HCT116 (cell line): ENCODE measurements at regions not wholly inside any gene's neighbourhood (a gene's known extent, or its start where the extent isn't known, plus 50 kb on each side); places are given as distances from the start of the nearest gene placed in this dataset.

Experiments used
- ATAC-seq: fragments of 200-7000 bp; cut with Tn5 transposase; 2 replicates; pipeline ENCODE4 v1.9.1; 2020; ENCODE audit warnings: mild to moderate bottlenecking, moderate library complexity
- BruUV-seq: library from RNA; stranded (reverse); fragments of 400-500 nt; replicated peaks from 2 replicates; lab custom pipeline; 2021; lab: Mats Ljungman, UMichigan
- CTCF ChIA-PET: fragments of 300-600 bp; sonication (Branson Sonifier 250); formaldehyde crosslinking; loops from one replicate; lab custom pipeline; 2021; ENCODE audit warnings: antibody characterized with exemption; lab: Charles Lee
- POLR2A ChIA-PET: fragments of 300-600, 350-600 bp; sonication (Branson Sonifier 250); formaldehyde crosslinking; loops from one replicate; lab custom pipeline; 2021; ENCODE audit warnings: antibody characterized with exemption; lab: Charles Lee
- RAD21 ChIA-PET, 2 experiments: fragments of 300-600 bp; sonication (Branson Sonifier 250); formaldehyde crosslinking; loops; one replicate each; lab custom pipeline; 2023; ENCODE audit warnings: low total read pairs in 2 of 2; ENCODE audit not compliant: uncharacterized antibody in 2 of 2, unreplicated experiment in 2 of 2, low non-redundant PET in 1 of 2; lab: Charles Lee
- DNase-seq: peaks from one replicate; pipeline ENCODE4 v3.0.0-alpha.2; 2010; ENCODE audit warnings: low read depth, low spot score
- H2AFZ ChIP-seq: fragments of 200-600 bp; shearing (Covaris generic), sonication (generic); 2 replicates; pipeline ENCODE4 v1.6.1; 2017; ENCODE audit warnings: low read depth, mixed run types, mixed read lengths, antibody characterized with exemption, low read length; ENCODE audit not compliant: poor library complexity, severe bottlenecking
- H3K27ac ChIP-seq: 2 replicates; pipeline ENCODE4 v1.5.1; 2012; ENCODE audit warnings: low read depth, low read length
- H3K27me3 ChIP-seq: fragments of 200-600 bp; sonication (generic); 2 replicates; pipeline ENCODE4 v1.6.1; 2016; ENCODE audit warnings: mixed run types, low read length, mixed read lengths; ENCODE audit not compliant: insufficient read depth
- H3K36me3 ChIP-seq, 2 experiments: fragments of 200-500 bp in 1 of 2; fragments of 200-600 bp in 1 of 2; sonication (Bioruptor generic) in 1 of 2; sonication (generic) in 1 of 2; 2 replicates each; pipeline versions ENCODE4 v1.5.1 to v1.6.1; 2014 to 2016; ENCODE audit warnings: low read length in 2 of 2, inconsistent platforms in 1 of 2, mixed read lengths in 1 of 2, mixed run types in 1 of 2; ENCODE audit not compliant: insufficient read depth in 2 of 2, control insufficient read depth in 1 of 2
- H3K4me1 ChIP-seq, 2 experiments: fragments of 200-600 bp in 1 of 2; sonication (generic) in 1 of 2; 2 replicates each; pipeline versions ENCODE4 v1.5.1 to v1.6.1; 2012 to 2017; ENCODE audit warnings: low read length in 2 of 2, inconsistent platforms in 1 of 2, mild to moderate bottlenecking in 1 of 2, mixed read lengths in 1 of 2, mixed run types in 1 of 2, moderate library complexity in 1 of 2; ENCODE audit not compliant: insufficient read depth in 2 of 2, control insufficient read depth in 1 of 2
- H3K4me2 ChIP-seq: fragments of 200-600 bp; sonication (generic); 2 replicates; pipeline ENCODE4 v1.6.1; 2017; ENCODE audit warnings: mixed run types, low read length, mixed read lengths
- H3K4me3 ChIP-seq, 2 experiments: fragments of 200-600 bp in 1 of 2; sonication (generic) in 1 of 2; replicated peaks in 1 of 2; 2 replicates each; pipeline ENCODE4 v1.5.1; 2011 to 2016; ENCODE audit warnings: low read length in 2 of 2, control low read depth in 1 of 2, low read depth in 1 of 2, mild to moderate bottlenecking in 1 of 2, mixed read lengths in 1 of 2, mixed run types in 1 of 2
- H3K79me2 ChIP-seq: fragments of 200-600 bp; sonication (generic); 2 replicates; pipeline ENCODE4 v1.6.1; 2017; ENCODE audit warnings: mild to moderate bottlenecking, mixed run types, low read length, moderate library complexity, mixed read lengths; ENCODE audit not compliant: insufficient read depth
- H3K9ac ChIP-seq: fragments of 200-600 bp; sonication (generic); 2 replicates; pipeline ENCODE4 v1.6.1; 2016; ENCODE audit warnings: low read length, mixed read lengths
- H3K9me2 ChIP-seq: fragments of 200-600 bp; sonication (generic), shearing (Covaris generic); 2 replicates; pipeline ENCODE4 v1.6.1; 2017; ENCODE audit warnings: mixed run types, mild to moderate bottlenecking, moderate library complexity; ENCODE audit not compliant: insufficient read depth
- H3K9me3 ChIP-seq, 2 experiments: fragments of 200-500 bp in 1 of 2; fragments of 200-600 bp in 1 of 2; sonication (Bioruptor generic) in 1 of 2; sonication (generic) in 1 of 2; 2 replicates each; pipeline ENCODE4 v1.6.1; 2014 to 2017; ENCODE audit warnings: low read length in 2 of 2, mixed read lengths in 2 of 2, inconsistent platforms in 1 of 2, low read depth in 1 of 2, mild to moderate bottlenecking in 1 of 2, mixed run types in 1 of 2, moderate library complexity in 1 of 2; ENCODE audit not compliant: control insufficient read depth in 1 of 2, insufficient read depth in 1 of 2
- H4K20me1 ChIP-seq: fragments of 200-600 bp; sonication (generic), shearing (Covaris generic); 2 replicates; pipeline ENCODE4 v1.6.1; 2017; ENCODE audit warnings: mixed run types, mild to moderate bottlenecking, moderate library complexity; ENCODE audit not compliant: insufficient read depth
- CBX3 ChIP-seq: IDR thresholded peaks from 2 replicates; pipeline ENCODE4 v1.6.1; 2012; ENCODE audit warnings: low read depth
- CTCF ChIP-seq, 3 experiments: fragments of 200-600 bp in 1 of 3; sonication (generic) in 1 of 3; IDR thresholded peaks in 2 of 3; conservative IDR thresholded peaks in 1 of 3; 2 replicates each; pipeline ENCODE4 v1.5.1; 2012 to 2017; ENCODE audit warnings: low read depth in 2 of 3, low read length in 2 of 3, antibody characterized with exemption in 1 of 3, borderline replicate concordance in 1 of 3, control low read depth in 1 of 3, mild to moderate bottlenecking in 1 of 3, mixed read lengths in 1 of 3, mixed run types in 1 of 3, moderate library complexity in 1 of 3; ENCODE audit not compliant: insufficient read depth in 1 of 3
- EGR1 ChIP-seq: IDR thresholded peaks from 2 replicates; pipeline ENCODE4 v1.6.1; 2012; ENCODE audit warnings: low read depth
- FOSL1 ChIP-seq: IDR thresholded peaks from 2 replicates; pipeline ENCODE4 v1.6.1; 2012; ENCODE audit warnings: low read depth
- JUND ChIP-seq: IDR thresholded peaks from 2 replicates; pipeline ENCODE4 v1.6.1; 2012
- MAX ChIP-seq: IDR thresholded peaks from 2 replicates; pipeline ENCODE4 v1.6.1; 2012
- POLR2AphosphoS5 ChIP-seq: IDR thresholded peaks from 2 replicates; pipeline ENCODE4 v1.6.1; 2011; ENCODE audit warnings: mild to moderate bottlenecking, low read depth, low read length, moderate library complexity
- SIN3A ChIP-seq: IDR thresholded peaks from 2 replicates; pipeline ENCODE4 v1.6.1; 2012; ENCODE audit warnings: low read depth
- SP1 ChIP-seq: IDR thresholded peaks from 2 replicates; pipeline ENCODE4 v1.6.1; 2012; ENCODE audit warnings: low read depth
- SRF ChIP-seq: IDR thresholded peaks from 2 replicates; pipeline ENCODE4 v1.6.1; 2012; ENCODE audit warnings: low read depth
- ZBTB33 ChIP-seq: IDR thresholded peaks from 2 replicates; pipeline ENCODE4 v1.6.1; 2011; ENCODE audit warnings: mild to moderate bottlenecking, low read length, moderate library complexity; ENCODE audit not compliant: insufficient replicate concordance; ENCODE audit errors: extremely low read depth
- intact Hi-C: fragments of 100-400 bp; cut with micrococcal nuclease; formaldehyde crosslinking; loops from 2 replicates; pipeline ENCODE4 v1.10.0; 2022

GRCh38 chr18:59968583-59968982, 68.8 kb downstream of the PMAIP1 start:
- no peak overlapping the region for H3K9ac ChIP-seq
- DNase-seq, result no peak
- intact Hi-C loops, result no loop called here
- BruUV-seq, result no TSS peak
- no peaks in the 10 kb centered on the region for H3K9me3 ChIP-seq
- ChIA-PET RAD21 (no interaction called here), POLR2A (no interaction called here), CTCF (no interaction called here)
- H3K79me2 ChIP-seq, result no peaks in the 10 kb centered on the region
- H3K9me2 ChIP-seq, result no peaks in the 10 kb centered on the region
- H3K27ac ChIP-seq, result no peak overlapping the region
- no peak for ATAC-seq
- no peaks in the 10 kb centered on the region for H4K20me1 ChIP-seq
- TF ChIP-seq MAX (no peak), CTCF (IDR thresholded peaks at IDR 0.05 in 2 of 3, conservative IDR thresholded peaks at IDR 0.05 in 1 of 3; ENCODE audit: borderline replicate concordance in 1 of 3, insufficient read depth in 1 of 3, low read depth in 2 of 3, low read length in 2 of 3) (no peak), ZBTB33 (no peak), JUND (no peak), SP1 (no peak), FOSL1 (no peak), SIN3A (no peak), EGR1 (no peak), POLR2AphosphoS5 (no peak), SRF (no peak), CBX3 (no peak)
- H3K36me3 ChIP-seq, result no peaks in the 10 kb centered on the region
- H3K4me3 ChIP-seq, result no peak overlapping the region
- H3K4me2 ChIP-seq, result no peak overlapping the region
- H2AFZ ChIP-seq, result no peak overlapping the region
- H3K27me3 ChIP-seq, result no peaks in the 10 kb centered on the region
- no peaks in the 10 kb centered on the region for H3K4me1 ChIP-seq
